GM12878 (cell line): ENCODE measurements at regions not wholly inside any gene's neighbourhood (a gene's known extent, or its start where the extent isn't known, plus 50 kb on each side); places are given as distances from the start of the nearest gene placed in this dataset.

Experiments
- EED ChIP-seq: sonication (generic); IDR thresholded peaks from 2 replicates; pipeline ENCODE4 v1.6.1; 2016; ENCODE audit warnings: antibody characterized with exemption, low read depth
- POLR2A ChIP-seq: IDR thresholded peaks from 2 replicates; pipeline ENCODE4 v1.6.1; 2011; ENCODE audit warnings: low read depth, mild to moderate bottlenecking, low read length
- TARDBP ChIP-seq: IDR thresholded peaks from 2 replicates; pipeline ENCODE4 v1.6.1; 2016; ENCODE audit warnings: borderline replicate concordance
- TF ChIP-seq, protein P1 (sequence below): fragments of 450-650 bp; IDR thresholded peaks from 2 replicates; pipeline ENCODE4 v1.6.1; 2017; ENCODE audit warnings: mild to moderate bottlenecking
- TF ChIP-seq, protein P2 (sequence below), 3 experiments: IDR thresholded peaks in 2 of 3; conservative IDR thresholded peaks in 1 of 3; 2 replicates each; pipeline ENCODE4 v1.5.1; 2011; ENCODE audit warnings: low read depth in 3 of 3, low read length in 3 of 3, mild to moderate bottlenecking in 3 of 3, control low read depth in 2 of 3, moderate library complexity in 2 of 3, inconsistent platforms in 1 of 3, mixed read lengths in 1 of 3; ENCODE audit not compliant: control insufficient read depth in 2 of 3, insufficient read depth in 1 of 3; ENCODE audit errors: extremely low read depth in 1 of 3

DNA sequence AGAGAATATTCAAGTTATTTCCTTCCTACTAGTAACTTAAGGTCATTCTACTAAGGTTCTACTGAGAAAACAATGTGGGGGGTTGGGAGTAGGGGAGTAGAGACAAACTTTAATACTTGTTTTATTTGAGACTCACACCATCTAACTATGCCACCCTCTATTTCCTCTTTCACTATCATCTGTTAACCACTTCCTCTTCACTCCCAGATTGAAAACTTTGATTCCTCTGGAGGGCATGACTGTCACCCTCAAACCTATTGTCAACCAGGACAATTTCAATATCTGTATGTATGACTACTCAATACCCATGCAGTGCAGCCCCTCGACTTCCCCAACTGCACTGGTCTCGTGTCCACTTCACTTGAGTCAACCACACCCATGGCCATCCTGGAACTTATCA, 165.6 kb upstream of the POGK start:
- no peak for TF ChIP-seq TARDBP
- TF ChIP-seq, protein P1, sequence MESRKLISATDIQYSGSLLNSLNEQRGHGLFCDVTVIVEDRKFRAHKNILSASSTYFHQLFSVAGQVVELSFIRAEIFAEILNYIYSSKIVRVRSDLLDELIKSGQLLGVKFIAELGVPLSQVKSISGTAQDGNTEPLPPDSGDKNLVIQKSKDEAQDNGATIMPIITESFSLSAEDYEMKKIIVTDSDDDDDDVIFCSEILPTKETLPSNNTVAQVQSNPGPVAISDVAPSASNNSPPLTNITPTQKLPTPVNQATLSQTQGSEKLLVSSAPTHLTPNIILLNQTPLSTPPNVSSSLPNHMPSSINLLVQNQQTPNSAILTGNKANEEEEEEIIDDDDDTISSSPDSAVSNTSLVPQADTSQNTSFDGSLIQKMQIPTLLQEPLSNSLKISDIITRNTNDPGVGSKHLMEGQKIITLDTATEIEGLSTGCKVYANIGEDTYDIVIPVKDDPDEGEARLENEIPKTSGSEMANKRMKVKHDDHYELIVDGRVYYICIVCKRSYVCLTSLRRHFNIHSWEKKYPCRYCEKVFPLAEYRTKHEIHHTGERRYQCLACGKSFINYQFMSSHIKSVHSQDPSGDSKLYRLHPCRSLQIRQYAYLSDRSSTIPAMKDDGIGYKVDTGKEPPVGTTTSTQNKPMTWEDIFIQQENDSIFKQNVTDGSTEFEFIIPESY: no peak
- TF ChIP-seq, protein P2, sequence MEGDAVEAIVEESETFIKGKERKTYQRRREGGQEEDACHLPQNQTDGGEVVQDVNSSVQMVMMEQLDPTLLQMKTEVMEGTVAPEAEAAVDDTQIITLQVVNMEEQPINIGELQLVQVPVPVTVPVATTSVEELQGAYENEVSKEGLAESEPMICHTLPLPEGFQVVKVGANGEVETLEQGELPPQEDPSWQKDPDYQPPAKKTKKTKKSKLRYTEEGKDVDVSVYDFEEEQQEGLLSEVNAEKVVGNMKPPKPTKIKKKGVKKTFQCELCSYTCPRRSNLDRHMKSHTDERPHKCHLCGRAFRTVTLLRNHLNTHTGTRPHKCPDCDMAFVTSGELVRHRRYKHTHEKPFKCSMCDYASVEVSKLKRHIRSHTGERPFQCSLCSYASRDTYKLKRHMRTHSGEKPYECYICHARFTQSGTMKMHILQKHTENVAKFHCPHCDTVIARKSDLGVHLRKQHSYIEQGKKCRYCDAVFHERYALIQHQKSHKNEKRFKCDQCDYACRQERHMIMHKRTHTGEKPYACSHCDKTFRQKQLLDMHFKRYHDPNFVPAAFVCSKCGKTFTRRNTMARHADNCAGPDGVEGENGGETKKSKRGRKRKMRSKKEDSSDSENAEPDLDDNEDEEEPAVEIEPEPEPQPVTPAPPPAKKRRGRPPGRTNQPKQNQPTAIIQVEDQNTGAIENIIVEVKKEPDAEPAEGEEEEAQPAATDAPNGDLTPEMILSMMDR (IDR thresholded peaks at IDR 0.05 in 2 of 3, conservative IDR thresholded peaks at IDR 0.05 in 1 of 3; ENCODE audit: control insufficient read depth in 2 of 3, extremely low read depth in 1 of 3, insufficient read depth in 1 of 3, low read depth in 3 of 3, low read length in 3 of 3): no peak
- TF ChIP-seq EED: no peak
- no peak for TF ChIP-seq POLR2A
